Smooth muscle cell (in vitro differentiated cells): ENCODE measurements at regions not wholly inside any gene's neighbourhood (a gene's known extent, or its start where the extent isn't known, plus 50 kb on each side); places are given as distances from the start of the nearest gene placed in this dataset.

ENCODE experiments used
- DNase-seq: peaks from one replicate; lab custom pipeline; 2025; ENCODE audit not compliant: unreplicated experiment; lab: John Stamatoyannopoulos, UW
- H2AFZ ChIP-seq: fragments of 200-600 bp; sonication (generic); 2 replicates; pipeline ENCODE4 v1.6.0; 2016; ENCODE audit warnings: antibody characterized with exemption, low read depth, mild to moderate bottlenecking
- H3F3A ChIP-seq: fragments of 200-600 bp; sonication (generic); 2 replicates; pipeline ENCODE4 v1.6.0; 2017; ENCODE audit warnings: antibody characterized with exemption, low read depth
- H3K27ac ChIP-seq: fragments of 200-600 bp; sonication (generic); 2 replicates; pipeline ENCODE4 v1.5.1; 2016; ENCODE audit warnings: low read depth, mild to moderate bottlenecking
- H3K27me3 ChIP-seq: fragments of 200-600 bp; sonication (generic); 2 replicates; pipeline ENCODE4 v1.6.1; 2016; ENCODE audit warnings: low read depth, mild to moderate bottlenecking
- H3K36me3 ChIP-seq: fragments of 200-600 bp; sonication (generic); 2 replicates; pipeline ENCODE4 v1.5.1; 2016; ENCODE audit warnings: low read depth
- H3K4me1 ChIP-seq: fragments of 200-600 bp; sonication (generic); 2 replicates; pipeline ENCODE4 v1.5.1; 2016; ENCODE audit warnings: low read depth
- H3K4me2 ChIP-seq: fragments of 200-600 bp; sonication (generic); 2 replicates; pipeline ENCODE4 v1.6.0; 2016; ENCODE audit warnings: mild to moderate bottlenecking
- H3K4me3 ChIP-seq: fragments of 200-600 bp; sonication (generic); 2 replicates; pipeline ENCODE4 v1.5.1; 2016; ENCODE audit warnings: mild to moderate bottlenecking
- H3K79me2 ChIP-seq: fragments of 200-600 bp; sonication (generic); 2 replicates; pipeline ENCODE4 v1.6.0; 2016; ENCODE audit warnings: low read depth, mild to moderate bottlenecking
- H3K9ac ChIP-seq: fragments of 200-600 bp; sonication (generic); 2 replicates; pipeline ENCODE4 v1.6.0; 2016; ENCODE audit warnings: low read depth
- H3K9me3 ChIP-seq: fragments of 200-600 bp; sonication (generic); replicated peaks from 2 replicates; pipeline ENCODE4 v1.5.1; 2016; ENCODE audit warnings: low read depth
- H4K20me1 ChIP-seq: fragments of 200-600 bp; sonication (generic); 2 replicates; pipeline ENCODE4 v1.6.0; 2016; ENCODE audit warnings: low read depth
- CTCF ChIP-seq: fragments of 200-600 bp; sonication (generic); IDR thresholded peaks from 2 replicates; pipeline ENCODE4 v1.5.1; 2017; ENCODE audit warnings: borderline replicate concordance, mild to moderate bottlenecking, antibody characterized with exemption; ENCODE audit not compliant: insufficient read depth, poor library complexity, severe bottlenecking
- WGBS: methylation state at CpG from one replicate; pipeline ENCODE4 v1.1.7; 2016; ENCODE audit warnings: low lambda C conversion rate; 5-methylcytosine and 5-hydroxymethylcytosine counted together

GRCh38 chr15:60162251-60162967 is 158.3 kb downstream of the FOXB1 start:
- no peak overlapping the region for H3K27ac ChIP-seq
- no peak overlapping the region for H3K9ac ChIP-seq
- DNase-seq, result no peak
- peaks cover 8% of the 10 kb centered on the region for H3K4me1 ChIP-seq
- no peaks in the 10 kb centered on the region for H3K27me3 ChIP-seq
- H3F3A ChIP-seq, result no peaks in the 10 kb centered on the region
- TF ChIP-seq CTCF, result no peak
- H3K36me3 ChIP-seq, result no peaks in the 10 kb centered on the region
- H4K20me1 ChIP-seq, result no peaks in the 10 kb centered on the region
- no peaks in the 10 kb centered on the region for H3K9me3 ChIP-seq
- H3K4me2 ChIP-seq, result no peak overlapping the region
- H2AFZ ChIP-seq, result no peak overlapping the region
- H3K79me2 ChIP-seq, result no peaks in the 10 kb centered on the region
- WGBS, result 84% methylated on average over 7 of the region's 7 CpGs
- no peak overlapping the region for H3K4me3 ChIP-seq

- whole genome bisulfite sequencing, result 21% methylated on average over 4 of the region's 4 CpGs
- Histone ChIP-seq H3K9ac (no peak overlapping the region), H3K27me3 (no peaks in the 10 kb centered on the region), H3K4me1 (peaks cover 8% of the 10 kb centered on the region), H3K9me3 (no peaks in the 10 kb centered on the region), H3F3A (no peaks in the 10 kb centered on the region), H3K27ac (no peak overlapping the region), H3K4me2 (no peak overlapping the region), H3K79me2 (no peaks in the 10 kb centered on the region), H4K20me1 (no peaks in the 10 kb centered on the region), H3K36me3 (no peaks in the 10 kb centered on the region), H3K4me3 (no peak overlapping the region), H2AFZ (no peak overlapping the region)
- no peak for DNase-seq
- TF ChIP-seq CTCF, result no peak
Observed at GRCh38 chr15:60162968-60163355, 158.9 kb downstream of the FOXB1 start.

GRCh38 chr15:60165111-60165510 is 161.0 kb downstream of the FOXB1 start:
- Histone ChIP-seq H3K4me2 (no peak overlapping the region), H3F3A (no peaks in the 10 kb centered on the region), H4K20me1 (no peaks in the 10 kb centered on the region), H3K36me3 (no peaks in the 10 kb centered on the region), H3K9ac (no peak overlapping the region), H3K27ac (no peak overlapping the region), H3K4me3 (no peak overlapping the region), H3K27me3 (no peaks in the 10 kb centered on the region), H3K9me3 (no peaks in the 10 kb centered on the region), H3K4me1 (peaks cover 8% of the 10 kb centered on the region), H2AFZ (no peak overlapping the region), H3K79me2 (no peaks in the 10 kb centered on the region)
- no peak for TF ChIP-seq CTCF
- 92% methylated on average over 3 of the region's 3 CpGs for WGBS
- no peak for DNase-seq

- no peak overlapping the region for H2AFZ ChIP-seq
- no peak overlapping the region for H3K4me2 ChIP-seq
- no peak overlapping the region for H3K4me3 ChIP-seq
- H3K36me3 ChIP-seq, result no peaks in the 10 kb centered on the region
- H3K4me1 ChIP-seq, result no peaks in the 10 kb centered on the region
- H3K79me2 ChIP-seq, result no peaks in the 10 kb centered on the region
- H3K9me3 ChIP-seq, result no peaks in the 10 kb centered on the region
- H3K27ac ChIP-seq, result no peak overlapping the region
- 70% methylated on average over 1 of the region's 1 CpG for WGBS
- H3K9ac ChIP-seq, result no peak overlapping the region
- H4K20me1 ChIP-seq, result no peaks in the 10 kb centered on the region
- H3K27me3 ChIP-seq, result no peaks in the 10 kb centered on the region
- H3F3A ChIP-seq, result no peaks in the 10 kb centered on the region
- TF ChIP-seq CTCF, result no peak
- DNase-seq, result no peak
Observed at GRCh38 chr15:60172143-60172542, 168.0 kb downstream of the FOXB1 start.
